ENCODE measurements at regions not wholly inside any gene's neighbourhood (a gene's known extent, or its start where the extent isn't known, plus 50 kb on each side); places are given as distances from the start of the nearest gene placed in this dataset.
"Not testable (repeated sequence)": the region's sequence is repeated elsewhere in the genome, so short reads cannot be mapped to it uniquely, and the experiment has no call there.

- DNase-seq = no peak
Observed at GRCh38 chr6:112459758-112460304, 112.7 kb downstream of the RFPL4B start.

GRCh38 chr6:112464901-112465665 is 118.0 kb downstream of the RFPL4B start:
- no peak for DNase-seq

GRCh38 chr6:112466373-112467151 is 119.4 kb downstream of the RFPL4B start:
- no peak for DNase-seq

GRCh38 chr6:112468359-112468758 is 121.2 kb downstream of the RFPL4B start:
- DNase-seq = no peak

GRCh38 chr6:112469306-112469705 is 122.2 kb downstream of the RFPL4B start:
- no peak for DNase-seq

- DNase-seq = no peak
Observed at GRCh38 chr6:112470376-112470775, 123.2 kb downstream of the RFPL4B start.

- DNase-seq = no peak
Observed at GRCh38 chr6:112470950-112471349, 123.8 kb downstream of the RFPL4B start.

- DNase-seq = no peak
Observed at GRCh38 chr6:112475083-112475482, 128.0 kb downstream of the RFPL4B start.

GRCh38 chr6:112477125-112477524 is 130.0 kb downstream of the RFPL4B start:
- DNase-seq = no peak

GRCh38 chr6:112478036-112478435 is 130.9 kb downstream of the RFPL4B start:
- no peak for DNase-seq

- DNase-seq = not testable (repeated sequence)
Observed at GRCh38 chr6:112479975-112480374, 132.8 kb downstream of the RFPL4B start.

- DNase-seq = no peak
Observed at GRCh38 chr6:112480553-112480952, 133.4 kb downstream of the RFPL4B start.

- no peak for DNase-seq
Observed at GRCh38 chr6:112481211-112481610, 134.1 kb downstream of the RFPL4B start.

- no peak for DNase-seq
Observed at GRCh38 chr6:112482373-112482772, 135.2 kb downstream of the RFPL4B start.

GRCh38 chr6:112485120-112485826 is 138.1 kb downstream of the RFPL4B start:
- DNase-seq = no peak

GRCh38 chr6:112485827-112486212 is 138.7 kb downstream of the RFPL4B start:
- DNase-seq = no peak

GRCh38 chr6:112486454-112486853 is 139.3 kb downstream of the RFPL4B start:
- DNase-seq = no peak

- peak in 1 of 56 donors; percentile 3 for DNase-seq
Observed at GRCh38 chr6:112488238-112488637, 141.1 kb downstream of the RFPL4B start.

GRCh38 chr6:112501705-112502104 is 154.6 kb downstream of the RFPL4B start:
- DNase-seq = peak in 52 of 56 donors; percentile 0 to 86 (median 38)

GRCh38 chr6:112502351-112503090 is 155.4 kb downstream of the RFPL4B start:
- DNase-seq = peak in 1 of 56 donors; percentile 2

GRCh38 chr6:112503091-112503596 is 156.0 kb downstream of the RFPL4B start:
- peak in 44 of 56 donors; percentile 0 to 55 (median 14) for DNase-seq
